B cell (primary cell): ENCODE measurements at regions not wholly inside any gene's neighbourhood (a gene's known extent, or its start where the extent isn't known, plus 50 kb on each side); places are given as distances from the start of the nearest gene placed in this dataset.

Source experiments
- ATAC-seq: fragments of 200-7000 bp; cut with Tn5 transposase; one replicate; pipeline ENCODE4 v1.10.0; 2021; ENCODE audit warnings: low read depth, mild to moderate bottlenecking, moderate number of reproducible peaks, moderate library complexity
- CTCF ChIA-PET: fragments of 350-600 bp; sonication (Branson Sonifier 250); formaldehyde crosslinking; loops from one replicate; lab custom pipeline; 2021; ENCODE audit warnings: antibody characterized with exemption, inconsistent platforms; lab: Charles Lee
- POLR2A ChIA-PET: fragments of 350-600 bp; sonication (Branson Sonifier 250); formaldehyde crosslinking; loops from one replicate; lab custom pipeline; 2021; ENCODE audit warnings: antibody characterized with exemption; lab: Charles Lee
- DNase-seq: peaks from one replicate; pipeline ENCODE4 v3.0.0; 2013
- H2AFZ ChIP-seq: 2 replicates; pipeline ENCODE4 v1.6.1; 2012; ENCODE audit warnings: mild to moderate bottlenecking, low read depth, low read length; ENCODE audit not compliant: insufficient read depth, poor library complexity, severe bottlenecking
- H3K27ac ChIP-seq, 2 donors: 1 replicate in 1 of 2; 2 replicates in 1 of 2; pipeline ENCODE4 v1.5.1; 2012 to 2013; ENCODE audit warnings: low read length in 2 of 2, mild to moderate bottlenecking in 2 of 2, moderate library complexity in 1 of 2
- H3K27me3 ChIP-seq, 4 experiments: fragments of 200-600 bp in 1 of 4; sonication (generic) in 1 of 4; replicated peaks in 1 of 4; 1 replicate in 2 of 4; 2 replicates in 2 of 4; pipeline versions ENCODE4 v1.6.1 to v1.7.0; 2013 to 2016; ENCODE audit warnings: low read length in 3 of 4, mild to moderate bottlenecking in 2 of 4, mixed read lengths in 1 of 4, moderate library complexity in 1 of 4; ENCODE audit not compliant: insufficient read depth in 4 of 4, control insufficient read depth in 3 of 4; ENCODE audit errors: control extremely low read depth in 1 of 4
- H3K36me3 ChIP-seq, 2 experiments: replicated peaks in 1 of 2; 1 replicate in 1 of 2; 2 replicates in 1 of 2; pipeline versions ENCODE4 v1.6.1 to v1.7.1; 2013; ENCODE audit warnings: low read length in 1 of 2; ENCODE audit not compliant: insufficient read depth in 2 of 2, control insufficient read depth in 1 of 2; ENCODE audit errors: control extremely low read depth in 1 of 2, extremely low read depth in 1 of 2
- H3K4me1 ChIP-seq, 2 donors: fragments of 200-600 bp in 1 of 2; sonication (generic) in 1 of 2; 1 replicate in 1 of 2; 2 replicates in 1 of 2; pipeline versions ENCODE4 v1.5.1 to v1.6.1; 2013 to 2017; ENCODE audit warnings: low read length in 2 of 2; ENCODE audit not compliant: control insufficient read depth in 2 of 2, insufficient read depth in 2 of 2
- H3K4me2 ChIP-seq: replicated peaks from 2 replicates; pipeline ENCODE3; 2012; ENCODE audit warnings: mild to moderate bottlenecking, low read depth, low read length; ENCODE audit not compliant: poor library complexity, severe bottlenecking
- H3K4me3 ChIP-seq, 5 experiments: fragments of 200-600 bp in 1 of 5; sonication (generic) in 1 of 5; 1 replicate in 3 of 5; 2 replicates in 2 of 5; pipeline versions ENCODE4 v1.5.1 to v1.7.0; 2011 to 2016; ENCODE audit warnings: low read length in 4 of 5, mild to moderate bottlenecking in 4 of 5, low read depth in 2 of 5, control low read depth in 1 of 5, moderate library complexity in 1 of 5; ENCODE audit not compliant: insufficient read depth in 1 of 5; ENCODE audit errors: control extremely low read depth in 1 of 5, extremely low read depth in 1 of 5
- H3K79me2 ChIP-seq: fragments of 200-600 bp; sonication (generic); one replicate; pipeline ENCODE4 v1.6.0; 2016; ENCODE audit warnings: low read length; ENCODE audit not compliant: control insufficient read depth, insufficient read depth
- H3K9ac ChIP-seq: fragments of 200-600 bp; sonication (generic); 2 replicates; pipeline ENCODE4 v1.6.1; 2017; ENCODE audit warnings: mild to moderate bottlenecking, low read length, moderate library complexity
- H3K9me3 ChIP-seq, 3 donors: one replicate each; pipeline versions ENCODE4 v1.6.1 to v1.7.1; 2013; ENCODE audit warnings: low read length in 2 of 3; ENCODE audit not compliant: control insufficient read depth in 2 of 3, insufficient read depth in 1 of 3; ENCODE audit errors: control extremely low read depth in 1 of 3
- H4K20me1 ChIP-seq: 2 replicates; pipeline ENCODE4 v1.6.0; 2012; ENCODE audit warnings: mild to moderate bottlenecking, low read length; ENCODE audit not compliant: insufficient read depth, control insufficient read depth, poor library complexity, severe bottlenecking
- H3K27ac Mint-ChIP-seq: one replicate; pipeline ENCODE4 v1.8.0; 2021; ENCODE audit warnings: mixed read lengths
- H3K27me3 Mint-ChIP-seq: one replicate; pipeline ENCODE4 v1.8.0; 2021; ENCODE audit warnings: mixed read lengths
- H3K4me1 Mint-ChIP-seq: one replicate; pipeline ENCODE4 v1.8.0; 2021; ENCODE audit warnings: mixed read lengths
- H3K4me3 Mint-ChIP-seq: one replicate; pipeline ENCODE4 v1.8.0; 2021; ENCODE audit warnings: mixed read lengths
- H3K9me3 Mint-ChIP-seq: one replicate; pipeline ENCODE4 v1.8.0; 2022; ENCODE audit warnings: mixed read lengths; ENCODE audit not compliant: insufficient read depth
- EZH2 ChIP-seq: IDR thresholded peaks from 2 replicates; pipeline ENCODE4 v1.6.1; 2012; ENCODE audit warnings: borderline replicate concordance, low read depth, mild to moderate bottlenecking, moderate library complexity, low read length; ENCODE audit not compliant: insufficient read depth, poor library complexity, severe bottlenecking
- WGBS: methylation state at CpG from one replicate; pipeline ENCODE4 v1.1.5; 2013; ENCODE audit warnings: missing lambda C conversion rate; ENCODE audit not compliant: insufficient coverage; 5-methylcytosine and 5-hydroxymethylcytosine counted together
- intact Hi-C: fragments of 100-400 bp; cut with micrococcal nuclease; formaldehyde crosslinking; loops from one replicate; pipeline ENCODE4 v1.10.0; 2022
- TF ChIP-seq, protein P1 (sequence below): fragments of 200-600 bp; IDR thresholded peaks from one replicate; pipeline ENCODE4 v1.8.0; 2022; ENCODE audit warnings: antibody characterized with exemption, mild to moderate bottlenecking

DNA sequence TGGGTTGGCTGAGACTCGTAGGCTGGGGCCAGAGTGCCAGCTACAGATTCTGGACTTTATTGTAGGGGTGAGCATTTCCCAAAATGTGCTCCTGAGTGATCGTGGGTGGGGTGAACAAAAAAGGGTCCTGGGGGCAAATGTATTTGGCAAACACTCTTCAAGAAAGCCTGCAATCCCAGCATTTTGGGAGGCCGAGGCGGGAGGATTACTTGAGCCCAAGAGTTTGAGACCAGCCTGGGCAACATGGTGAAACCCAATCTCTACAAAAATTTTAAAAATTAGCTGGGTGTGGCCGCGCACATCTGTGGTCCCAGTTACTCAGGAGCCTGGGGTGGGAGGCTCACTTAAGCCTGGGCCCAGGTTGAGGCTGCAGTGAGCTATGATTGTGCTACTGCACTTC is 55.5 kb upstream of the CDKN2AIPNL start:
- Histone ChIP-seq H3K27ac (no peak overlapping the region), H3K36me3 (no peaks in the 10 kb centered on the region), H3K79me2 (no peaks in the 10 kb centered on the region), H3K4me3 (no peak overlapping the region), H3K27me3 (no peaks in the 10 kb centered on the region), H3K9me3 (peaks cover 0 to 7% (median 0%) of the 10 kb centered on the region in 3 donors), H2AFZ (peak overlapping the region; percentile 93), H4K20me1 (no peaks in the 10 kb centered on the region), H3K9ac (no peak overlapping the region), H3K4me2 (no peak overlapping the region), H3K4me1 (peaks cover 26 to 36% of the 10 kb centered on the region in 2 donors)
- Mint-ChIP-seq H3K9me3 (no peaks in the 10 kb centered on the region), H3K27ac (peak overlapping the region; percentile 74), H3K27me3 (no peaks in the 10 kb centered on the region), H3K4me1 (peaks cover 38% of the 10 kb centered on the region), H3K4me3 (peak overlapping the region; percentile 89)
- no peak for DNase-seq
- no peak for TF ChIP-seq EZH2
- TF ChIP-seq, protein P1, sequence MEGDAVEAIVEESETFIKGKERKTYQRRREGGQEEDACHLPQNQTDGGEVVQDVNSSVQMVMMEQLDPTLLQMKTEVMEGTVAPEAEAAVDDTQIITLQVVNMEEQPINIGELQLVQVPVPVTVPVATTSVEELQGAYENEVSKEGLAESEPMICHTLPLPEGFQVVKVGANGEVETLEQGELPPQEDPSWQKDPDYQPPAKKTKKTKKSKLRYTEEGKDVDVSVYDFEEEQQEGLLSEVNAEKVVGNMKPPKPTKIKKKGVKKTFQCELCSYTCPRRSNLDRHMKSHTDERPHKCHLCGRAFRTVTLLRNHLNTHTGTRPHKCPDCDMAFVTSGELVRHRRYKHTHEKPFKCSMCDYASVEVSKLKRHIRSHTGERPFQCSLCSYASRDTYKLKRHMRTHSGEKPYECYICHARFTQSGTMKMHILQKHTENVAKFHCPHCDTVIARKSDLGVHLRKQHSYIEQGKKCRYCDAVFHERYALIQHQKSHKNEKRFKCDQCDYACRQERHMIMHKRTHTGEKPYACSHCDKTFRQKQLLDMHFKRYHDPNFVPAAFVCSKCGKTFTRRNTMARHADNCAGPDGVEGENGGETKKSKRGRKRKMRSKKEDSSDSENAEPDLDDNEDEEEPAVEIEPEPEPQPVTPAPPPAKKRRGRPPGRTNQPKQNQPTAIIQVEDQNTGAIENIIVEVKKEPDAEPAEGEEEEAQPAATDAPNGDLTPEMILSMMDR = no peak
- intact Hi-C loops = loop anchor here (5.0 kb wide), 1 partner anchor 110 kb away; no protein-coding TSS in a partner anchor
- WGBS = 88% methylated on average over 4 of the region's 6 CpGs
- POLR2A ChIA-PET = interaction anchor here (1.3 to 2.6 kb wide), 2 partner anchors 59 to 87 kb away, joined by 3 to 19 read pairs; partner anchors contain the start of gene JADE2
- CTCF ChIA-PET = interaction anchor here (1.1 to 3.0 kb wide), 7 partner anchors 19 to 120 kb away, joined by 3 to 13 read pairs (median 4); partner anchors contain the start of gene CDKN2AIPNL
- no peak for ATAC-seq
